IMR-90 (cell line): ENCODE measurements at regions not wholly inside any gene's neighbourhood (a gene's known extent, or its start where the extent isn't known, plus 50 kb on each side); places are given as distances from the start of the nearest gene placed in this dataset.

Source experiments
- ATAC-seq: fragments of 200-7000 bp; cut with Tn5 transposase; 2 replicates; pipeline ENCODE4 v1.9.1; 2020; ENCODE audit warnings: low read depth, mild to moderate bottlenecking, moderate library complexity
- BruUV-seq: library from RNA; stranded (reverse); fragments of 400-500 nt; replicated peaks from 2 replicates; lab custom pipeline; 2021; lab: Mats Ljungman, UMichigan
- CTCF ChIA-PET: fragments of 300-600 bp; formaldehyde crosslinking; extraction: SDS; loops from one replicate; lab custom pipeline; 2021; ENCODE audit warnings: antibody characterized with exemption; lab: Yijun Ruan, JAX
- POLR2A ChIA-PET: fragments of 300-600 bp; sonication (Branson Sonifier 250); formaldehyde crosslinking; loops from one replicate; lab custom pipeline; 2022; ENCODE audit warnings: antibody characterized with exemption; ENCODE audit not compliant: unreplicated experiment; lab: Charles Lee
- DNase-seq: peaks from one replicate; pipeline ENCODE4 v3.0.0; 2013
- H2AFZ ChIP-seq: replicated peaks from 2 replicates; pipeline ENCODE3; 2013; ENCODE audit warnings: low read length, mild to moderate bottlenecking; ENCODE audit not compliant: poor library complexity
- H2AK5ac ChIP-seq: 2 replicates; pipeline ENCODE4 v1.6.1; 2013; ENCODE audit warnings: low read depth, low read length, inconsistent platforms
- H2AK9ac ChIP-seq: replicated peaks from 2 replicates; pipeline ENCODE3; 2013; ENCODE audit warnings: mild to moderate bottlenecking, low read depth, low read length, moderate library complexity; ENCODE audit not compliant: poor library complexity
- H2BK120ac ChIP-seq: 2 replicates; pipeline ENCODE4 v1.6.1; 2013; ENCODE audit warnings: low read depth, low read length, inconsistent platforms
- H2BK15ac ChIP-seq: 3 replicates; pipeline ENCODE4 v1.6.1; 2013; ENCODE audit warnings: low read depth, low read length, inconsistent platforms
- H2BK20ac ChIP-seq: 2 replicates; pipeline ENCODE4 v1.6.1; 2013; ENCODE audit warnings: low read depth, mild to moderate bottlenecking, inconsistent platforms, low read length, moderate library complexity
- H2BK5ac ChIP-seq: 2 replicates; pipeline ENCODE4 v1.6.1; 2013; ENCODE audit warnings: mild to moderate bottlenecking, low read depth, low read length, inconsistent platforms; ENCODE audit not compliant: poor library complexity, severe bottlenecking
- H3K14ac ChIP-seq: replicated peaks from 2 replicates; pipeline ENCODE4 v1.6.1; 2013; ENCODE audit warnings: low read depth, low read length, inconsistent platforms
- H3K18ac ChIP-seq: 2 replicates; pipeline ENCODE4 v1.6.1; 2013; ENCODE audit warnings: low read depth, low read length, control low read depth
- H3K23ac ChIP-seq: 2 replicates; pipeline ENCODE4 v1.6.1; 2013; ENCODE audit warnings: low read depth, low read length, inconsistent platforms
- H3K27ac ChIP-seq: 2 replicates; pipeline ENCODE4 v1.5.1; 2013; ENCODE audit warnings: mild to moderate bottlenecking, control low read depth, low read length; ENCODE audit not compliant: insufficient read depth
- H3K27me3 ChIP-seq: 2 replicates; pipeline ENCODE4 v1.6.1; 2013; ENCODE audit warnings: low read length; ENCODE audit not compliant: control insufficient read depth, insufficient read depth
- H3K36me3 ChIP-seq: 2 replicates; pipeline ENCODE4 v1.6.1; 2013; ENCODE audit warnings: low read length, mixed read lengths; ENCODE audit not compliant: control insufficient read depth, insufficient read depth
- H3K4ac ChIP-seq: 2 replicates; pipeline ENCODE4 v1.6.1; 2013; ENCODE audit warnings: low read depth, low read length, inconsistent platforms
- H3K4me1 ChIP-seq: 2 replicates; pipeline ENCODE4 v1.6.1; 2013; ENCODE audit warnings: low read length, mixed read lengths; ENCODE audit not compliant: control insufficient read depth, insufficient read depth
- H3K4me2 ChIP-seq: 2 replicates; pipeline ENCODE4 v1.6.1; 2013; ENCODE audit warnings: low read depth, mild to moderate bottlenecking, control low read depth, low read length, moderate library complexity
- H3K4me3 ChIP-seq: 2 replicates; pipeline ENCODE4 v1.5.1; 2013; ENCODE audit warnings: low read depth, mild to moderate bottlenecking, control low read depth, low read length, moderate library complexity; ENCODE audit not compliant: insufficient read depth
- H3K56ac ChIP-seq: 2 replicates; pipeline ENCODE4 v1.6.1; 2013; ENCODE audit warnings: low read length, inconsistent platforms; ENCODE audit not compliant: insufficient read depth; ENCODE audit errors: extremely low read depth
- H3K79me1 ChIP-seq, 2 experiments: 2 replicates each; pipeline ENCODE4 v1.6.1; 2013; ENCODE audit warnings: low read length in 2 of 2, inconsistent platforms in 1 of 2, low read depth in 1 of 2
- H3K9ac ChIP-seq: 2 replicates; pipeline ENCODE4 v1.6.1; 2013; ENCODE audit warnings: low read depth, low read length, control low read depth
- H3K9me1 ChIP-seq: 2 replicates; pipeline ENCODE4 v1.6.1; 2013; ENCODE audit warnings: low read length, inconsistent platforms; ENCODE audit not compliant: insufficient read depth
- H3K9me3 ChIP-seq: 2 replicates; pipeline ENCODE4 v1.6.1; 2013; ENCODE audit warnings: low read length; ENCODE audit not compliant: control insufficient read depth, insufficient read depth
- H4K20me1 ChIP-seq: 2 replicates; pipeline ENCODE4 v1.6.1; 2013; ENCODE audit warnings: low read length, inconsistent platforms; ENCODE audit not compliant: insufficient read depth
- H4K5ac ChIP-seq: 2 replicates; pipeline ENCODE4 v1.6.1; 2013; ENCODE audit warnings: mild to moderate bottlenecking, low read depth, low read length, control low read depth
- H4K8ac ChIP-seq, 2 experiments: 2 replicates each; pipeline ENCODE4 v1.6.1; 2013; ENCODE audit warnings: low read depth in 2 of 2, low read length in 2 of 2, control low read depth in 1 of 2, inconsistent platforms in 1 of 2
- H4K91ac ChIP-seq: 2 replicates; pipeline ENCODE4 v1.6.1; 2013; ENCODE audit warnings: low read depth, low read length, inconsistent platforms; ENCODE audit not compliant: insufficient read depth
- BHLHE40 ChIP-seq: fragments of 150-350 bp; IDR thresholded peaks from 2 replicates; pipeline ENCODE4 v1.6.1; 2016; ENCODE audit warnings: mild to moderate bottlenecking, low read depth, low read length
- CEBPB ChIP-seq: IDR thresholded peaks from 2 replicates; pipeline ENCODE4 v1.6.1; 2012; ENCODE audit warnings: low read depth, low read length, improper control_type of control experiment
- CHD1 ChIP-seq: IDR thresholded peaks from 2 replicates; pipeline ENCODE4 v1.6.1; 2012; ENCODE audit warnings: low read depth, low read length, improper control_type of control experiment
- FOS ChIP-seq: fragments of 150-350 bp; IDR thresholded peaks from 2 replicates; pipeline ENCODE4 v1.6.1; 2016; ENCODE audit warnings: low read depth, low read length
- MAFK ChIP-seq: IDR thresholded peaks from 2 replicates; pipeline ENCODE4 v1.6.1; 2012; ENCODE audit warnings: low read depth, low read length, improper control_type of control experiment
- MAZ ChIP-seq: IDR thresholded peaks from 2 replicates; pipeline ENCODE4 v1.6.1; 2012; ENCODE audit warnings: low read depth, mild to moderate bottlenecking, low read length, improper control_type of control experiment, moderate library complexity, borderline replicate concordance
- MXI1 ChIP-seq: IDR thresholded peaks from 2 replicates; pipeline ENCODE4 v1.6.1; 2012; ENCODE audit warnings: low read depth, mild to moderate bottlenecking, low read length, moderate library complexity, borderline replicate concordance
- NFE2L2 ChIP-seq: fragments of 150-350 bp; IDR thresholded peaks from 2 replicates; pipeline ENCODE4 v1.6.1; 2016; ENCODE audit warnings: low read depth, mild to moderate bottlenecking, low read length
- POLR2A ChIP-seq: IDR thresholded peaks from 2 replicates; pipeline ENCODE4 v1.6.1; 2012; ENCODE audit warnings: mild to moderate bottlenecking, low read depth, low read length
- RAD21 ChIP-seq: IDR thresholded peaks from 2 replicates; pipeline ENCODE4 v1.6.1; 2012; ENCODE audit warnings: low read length, improper control_type of control experiment
- RFX5 ChIP-seq: IDR thresholded peaks from 2 replicates; pipeline ENCODE4 v1.8.0; 2012; ENCODE audit warnings: low read depth, mild to moderate bottlenecking, low read length, moderate library complexity
- WGBS, 2 experiments: methylation state at CpG; one replicate each; pipeline versions ENCODE4 v1.1.5 to v1.1.7; 2013; ENCODE audit warnings: missing lambda C conversion rate in 2 of 2; ENCODE audit not compliant: insufficient read length in 1 of 2; ENCODE audit errors: extremely low coverage in 2 of 2; 5-methylcytosine and 5-hydroxymethylcytosine counted together
- dilution Hi-C: fragments of 300-500 bp; cut with HindIII; formaldehyde crosslinking; loops from one replicate; pipeline ENCODE4 v1.14.3; 2018; ENCODE audit warnings: low sequenced_read_pairs; ENCODE audit not compliant: unreplicated experiment
- in situ Hi-C: fragments of 300-500 bp; cut with MboI; formaldehyde crosslinking; loops from 3 replicates; pipeline ENCODE4 v1.14.3; 2019; ENCODE audit warnings: low sequenced_read_pairs, inconsistent platforms, mixed read lengths
- intact Hi-C: fragments of 100-400 bp; cut with micrococcal nuclease; formaldehyde crosslinking; loops from 2 replicates; pipeline ENCODE4 v1.10.0; 2022
- TF ChIP-seq, protein P1 (sequence below): conservative IDR thresholded peaks from 2 replicates; pipeline ENCODE4 v1.5.1; 2012; ENCODE audit warnings: mild to moderate bottlenecking, low read depth, low read length, improper control_type of control experiment
- TF ChIP-seq, protein P2 (sequence below): fragments of 150-350 bp; IDR thresholded peaks from 2 replicates; pipeline ENCODE4 v1.6.1; 2017; ENCODE audit warnings: mild to moderate bottlenecking, antibody characterized with exemption, low read length, low read depth
- TF ChIP-seq, protein P3 (sequence below): fragments of 150-350 bp; IDR thresholded peaks from 2 replicates; pipeline ENCODE4 v1.6.1; 2016; ENCODE audit warnings: low read depth, mild to moderate bottlenecking, low read length, moderate library complexity, borderline replicate concordance

DNA sequence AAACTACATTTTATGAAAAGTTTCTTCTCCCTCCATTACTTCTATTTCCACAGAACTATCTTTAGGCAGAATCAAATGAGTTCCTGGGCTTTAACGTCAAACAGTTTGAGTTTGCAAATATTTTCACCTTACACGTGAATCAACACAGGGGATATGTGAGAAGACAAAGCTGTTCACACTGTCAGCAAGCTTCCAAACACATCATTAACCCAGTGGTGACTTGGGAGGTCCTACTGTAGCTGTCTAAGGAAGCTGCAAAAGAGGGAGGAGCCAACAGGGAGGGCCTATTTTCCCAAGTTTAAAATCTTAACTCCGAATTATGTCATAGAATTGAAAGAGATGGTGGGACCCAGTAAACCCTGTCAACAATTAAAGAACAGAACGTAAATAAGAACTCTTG lies 337.8 kb upstream of the DNAJC19 start:
- Histone ChIP-seq H3K27me3 (no peaks in the 10 kb centered on the region), H2AFZ (no peak overlapping the region), H3K56ac (no peak overlapping the region), H3K27ac (no peak overlapping the region), H3K9me1 (no peaks in the 10 kb centered on the region), H3K4ac (no peak overlapping the region), H3K4me1 (no peaks in the 10 kb centered on the region), H2BK20ac (no peak overlapping the region), H3K9me3 (no peaks in the 10 kb centered on the region), H4K91ac (no peak overlapping the region), H2BK5ac (no peak overlapping the region), H3K18ac (no peak overlapping the region), H3K4me3 (no peak overlapping the region), H2BK15ac (no peak overlapping the region), H4K20me1 (no peaks in the 10 kb centered on the region), H2AK5ac (no peak overlapping the region), H3K36me3 (no peaks in the 10 kb centered on the region), H3K14ac (no peak overlapping the region), H2BK120ac (no peak overlapping the region), H3K9ac (no peak overlapping the region), H4K8ac (no peak overlapping the region), H2AK9ac (no peak overlapping the region), H4K5ac (no peak overlapping the region), H3K79me1 (no peaks in the 10 kb centered on the region), H3K23ac (no peak overlapping the region), H3K4me2 (no peak overlapping the region)
- dilution Hi-C loops (no loop called here), intact Hi-C loops (no loop called here), in situ Hi-C loops (no loop called here)
- ChIA-PET CTCF (interaction anchor here (0.5 kb wide), 1 partner anchor 25 kb away, joined by 3 read pairs; no protein-coding TSS in a partner anchor), POLR2A (no interaction called here)
- ATAC-seq, result no peak
- no peak for DNase-seq
- no CpG with 5 or more reads among the region's 4 CpGs for WGBS, 2 experiments
- TF ChIP-seq, protein P1, sequence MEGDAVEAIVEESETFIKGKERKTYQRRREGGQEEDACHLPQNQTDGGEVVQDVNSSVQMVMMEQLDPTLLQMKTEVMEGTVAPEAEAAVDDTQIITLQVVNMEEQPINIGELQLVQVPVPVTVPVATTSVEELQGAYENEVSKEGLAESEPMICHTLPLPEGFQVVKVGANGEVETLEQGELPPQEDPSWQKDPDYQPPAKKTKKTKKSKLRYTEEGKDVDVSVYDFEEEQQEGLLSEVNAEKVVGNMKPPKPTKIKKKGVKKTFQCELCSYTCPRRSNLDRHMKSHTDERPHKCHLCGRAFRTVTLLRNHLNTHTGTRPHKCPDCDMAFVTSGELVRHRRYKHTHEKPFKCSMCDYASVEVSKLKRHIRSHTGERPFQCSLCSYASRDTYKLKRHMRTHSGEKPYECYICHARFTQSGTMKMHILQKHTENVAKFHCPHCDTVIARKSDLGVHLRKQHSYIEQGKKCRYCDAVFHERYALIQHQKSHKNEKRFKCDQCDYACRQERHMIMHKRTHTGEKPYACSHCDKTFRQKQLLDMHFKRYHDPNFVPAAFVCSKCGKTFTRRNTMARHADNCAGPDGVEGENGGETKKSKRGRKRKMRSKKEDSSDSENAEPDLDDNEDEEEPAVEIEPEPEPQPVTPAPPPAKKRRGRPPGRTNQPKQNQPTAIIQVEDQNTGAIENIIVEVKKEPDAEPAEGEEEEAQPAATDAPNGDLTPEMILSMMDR, result no peak
- TF ChIP-seq CHD1 (no peak), RFX5 (no peak), MAFK (no peak), CEBPB (no peak), BHLHE40 (no peak), POLR2A (no peak), MAZ (no peak), FOS (no peak), NFE2L2 (no peak), RAD21 (no peak), MXI1 (no peak)
- TF ChIP-seq, protein P2, sequence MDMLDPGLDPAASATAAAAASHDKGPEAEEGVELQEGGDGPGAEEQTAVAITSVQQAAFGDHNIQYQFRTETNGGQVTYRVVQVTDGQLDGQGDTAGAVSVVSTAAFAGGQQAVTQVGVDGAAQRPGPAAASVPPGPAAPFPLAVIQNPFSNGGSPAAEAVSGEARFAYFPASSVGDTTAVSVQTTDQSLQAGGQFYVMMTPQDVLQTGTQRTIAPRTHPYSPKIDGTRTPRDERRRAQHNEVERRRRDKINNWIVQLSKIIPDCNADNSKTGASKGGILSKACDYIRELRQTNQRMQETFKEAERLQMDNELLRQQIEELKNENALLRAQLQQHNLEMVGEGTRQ, result no peak
- TF ChIP-seq, protein P3, sequence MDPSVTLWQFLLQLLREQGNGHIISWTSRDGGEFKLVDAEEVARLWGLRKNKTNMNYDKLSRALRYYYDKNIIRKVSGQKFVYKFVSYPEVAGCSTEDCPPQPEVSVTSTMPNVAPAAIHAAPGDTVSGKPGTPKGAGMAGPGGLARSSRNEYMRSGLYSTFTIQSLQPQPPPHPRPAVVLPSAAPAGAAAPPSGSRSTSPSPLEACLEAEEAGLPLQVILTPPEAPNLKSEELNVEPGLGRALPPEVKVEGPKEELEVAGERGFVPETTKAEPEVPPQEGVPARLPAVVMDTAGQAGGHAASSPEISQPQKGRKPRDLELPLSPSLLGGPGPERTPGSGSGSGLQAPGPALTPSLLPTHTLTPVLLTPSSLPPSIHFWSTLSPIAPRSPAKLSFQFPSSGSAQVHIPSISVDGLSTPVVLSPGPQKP, result no peak
- BruUV-seq, result no TSS peak
